DMS 273 (cell line): ENCODE measurements at regions not wholly inside any gene's neighbourhood (a gene's known extent, or its start where the extent isn't known, plus 50 kb on each side); places are given as distances from the start of the nearest gene placed in this dataset.
"Not testable (repeated sequence)": the region's sequence is repeated elsewhere in the genome, so short reads cannot be mapped to it uniquely, and the experiment has no call there.

Experiments
- DNase-seq: peaks from one replicate; lab custom pipeline; 2025; ENCODE audit not compliant: unreplicated experiment; lab: John Stamatoyannopoulos, UW

DNA sequence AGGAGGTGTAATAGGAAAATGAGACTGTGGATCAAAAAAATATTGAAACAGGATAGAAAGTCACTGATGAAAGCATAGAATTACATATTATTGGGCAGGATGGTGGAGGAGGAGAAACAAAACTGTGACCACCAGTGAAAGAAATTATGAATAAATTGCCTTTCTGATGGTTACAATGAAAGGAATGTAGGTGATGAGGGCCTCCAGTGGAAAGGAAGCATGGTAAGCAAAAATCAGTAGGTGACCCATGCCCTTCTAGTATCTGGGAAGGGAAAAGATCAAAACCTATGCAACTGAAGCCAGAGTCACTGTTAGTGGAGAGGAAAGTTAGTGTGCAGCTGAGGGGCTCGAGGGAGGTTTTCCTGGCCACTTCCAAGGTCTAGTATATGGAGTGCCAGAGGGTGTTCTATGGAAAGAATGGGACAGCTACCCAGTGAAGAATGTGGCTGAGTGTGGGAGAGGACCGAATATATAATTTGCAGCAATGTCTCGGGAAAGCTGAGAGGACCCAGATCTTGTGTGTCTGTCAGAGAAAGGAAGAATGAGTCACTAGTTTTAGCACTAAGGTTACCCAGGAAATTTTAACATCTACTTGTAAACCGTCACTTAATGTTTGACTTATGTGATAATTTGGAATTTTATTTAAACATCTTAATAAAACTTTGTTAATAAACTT, 146.2 kb downstream of the NFKBIZ start:
- no peak for DNase-seq

DNA sequence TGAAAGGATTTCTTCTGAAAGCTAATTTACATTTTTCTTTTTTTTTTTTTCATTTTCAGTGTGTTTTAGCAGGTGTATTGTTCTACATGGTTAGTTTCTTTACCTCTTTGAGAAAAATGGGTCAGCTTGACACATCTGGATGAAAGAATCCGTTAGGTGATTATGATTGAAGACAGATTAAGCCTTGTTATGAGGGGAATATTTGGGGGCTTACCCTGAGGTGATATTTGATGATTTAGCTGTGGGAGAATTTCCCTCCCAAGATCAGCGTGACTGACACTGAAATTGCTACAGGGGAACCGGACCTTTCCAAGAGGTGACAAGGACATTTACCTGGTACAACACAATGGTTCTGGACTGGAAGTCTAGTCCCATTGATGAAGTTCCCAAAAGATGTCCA, 147.5 kb downstream of the NFKBIZ start:
- no peak for DNase-seq

DNA sequence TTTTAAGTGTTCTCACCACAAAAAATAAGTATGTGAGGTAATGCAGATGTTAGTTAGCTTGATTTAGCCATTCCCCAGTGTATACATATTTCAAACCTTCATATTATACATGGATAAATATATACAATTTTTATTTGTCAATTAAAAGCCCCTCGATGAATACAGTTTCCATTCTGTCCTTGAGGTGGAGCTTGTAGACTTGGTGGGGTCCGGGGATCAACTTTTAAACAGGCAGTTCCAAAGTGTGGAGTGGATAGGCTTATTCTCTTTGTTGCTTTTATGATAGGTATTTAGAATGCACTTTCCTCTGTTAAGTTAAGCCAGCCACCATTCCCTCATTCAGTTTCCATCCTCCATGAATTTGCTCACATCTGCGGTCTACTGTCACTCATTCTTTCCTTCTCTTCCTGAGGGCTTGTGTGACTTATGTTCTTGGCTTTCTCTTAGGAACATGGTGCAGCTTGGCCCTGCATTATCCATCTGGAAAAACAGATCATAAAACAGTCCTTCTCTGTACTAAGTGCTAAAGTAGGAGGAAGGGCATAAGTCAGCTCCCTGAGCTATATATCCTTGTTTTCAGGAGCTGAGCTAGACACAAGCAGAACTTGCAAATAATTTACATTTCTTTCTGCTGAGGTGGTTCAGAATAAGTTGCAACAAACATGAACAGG, 149.1 kb downstream of the NFKBIZ start:
- DNase-seq, result peak; percentile 38

DNA sequence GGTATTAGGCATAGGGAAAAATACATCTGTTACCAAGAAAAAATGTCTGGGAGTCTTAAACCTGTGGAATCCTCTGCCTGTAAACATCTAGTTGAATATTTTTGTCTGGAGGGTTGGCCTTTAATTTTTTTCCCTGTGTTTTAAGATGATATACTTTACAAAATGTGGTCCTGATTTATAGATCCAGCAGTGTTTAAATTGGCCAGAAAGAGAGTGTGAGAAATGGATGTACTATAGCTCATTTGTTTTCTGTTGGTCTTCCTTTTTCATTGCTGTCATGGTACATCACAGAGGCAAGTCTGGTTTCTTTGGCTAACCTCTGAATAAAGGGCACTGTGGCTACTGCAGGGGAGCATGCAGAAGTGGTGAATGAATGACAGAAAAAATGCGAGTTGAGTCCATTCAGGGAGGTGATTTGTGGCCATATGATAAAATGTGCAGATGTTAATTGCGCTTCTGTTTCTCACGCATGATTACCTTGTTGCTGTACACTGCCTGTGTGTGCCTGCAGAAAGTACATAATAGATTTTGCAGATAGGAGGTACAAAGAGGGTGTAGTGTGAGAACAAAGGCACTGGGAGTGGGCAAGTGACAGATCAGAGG, 150.0 kb downstream of the NFKBIZ start:
- DNase-seq, result no peak

DNA sequence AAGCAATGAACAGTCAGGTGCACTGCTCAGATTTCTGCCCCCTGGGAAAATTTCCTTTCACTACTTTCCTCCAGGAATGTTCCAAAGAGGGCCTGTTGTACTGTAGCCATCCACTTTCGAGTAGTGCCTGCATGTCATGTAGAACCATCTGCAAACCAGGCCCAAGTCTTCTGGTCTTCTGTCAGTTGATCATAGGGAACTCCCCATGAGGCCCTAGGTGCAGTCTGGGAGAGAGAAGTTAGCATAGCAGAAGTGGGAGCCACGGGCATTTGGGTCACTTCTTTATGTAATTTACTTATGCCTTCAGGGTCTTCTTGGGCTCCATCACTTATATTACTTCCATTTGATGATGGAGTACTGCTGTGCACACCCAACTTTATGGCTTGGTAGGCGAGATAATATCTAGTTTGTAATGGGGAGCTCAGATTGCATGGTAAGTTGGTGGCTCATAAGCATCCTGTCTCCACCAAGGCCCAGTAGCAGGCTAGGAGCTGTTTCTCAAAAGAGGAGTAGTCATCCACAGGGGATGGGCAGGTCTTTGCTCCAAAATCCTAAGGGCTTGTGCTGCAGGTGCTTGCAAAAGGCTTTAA, 151.4 kb downstream of the NFKBIZ start:
- no peak for DNase-seq

DNA sequence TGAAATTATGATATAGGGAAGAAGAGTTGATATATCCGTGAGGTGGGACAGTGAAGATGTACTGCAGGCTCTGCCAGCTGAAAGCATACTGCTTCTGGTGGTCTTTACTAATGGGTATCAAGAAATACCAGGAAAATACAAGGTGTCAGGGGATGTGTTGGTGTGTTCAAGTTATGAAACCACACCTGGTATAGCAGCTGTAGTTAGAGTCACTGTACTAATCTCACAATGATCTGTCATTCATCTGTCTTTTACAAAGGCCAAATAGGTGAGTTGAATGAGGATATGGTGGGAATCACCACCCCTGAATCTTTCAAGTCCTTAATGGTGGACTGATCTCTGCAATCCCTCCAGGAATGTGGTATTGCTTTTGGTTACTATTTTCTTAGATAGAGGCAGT, 152.7 kb downstream of the NFKBIZ start:
- no peak for DNase-seq

DNA sequence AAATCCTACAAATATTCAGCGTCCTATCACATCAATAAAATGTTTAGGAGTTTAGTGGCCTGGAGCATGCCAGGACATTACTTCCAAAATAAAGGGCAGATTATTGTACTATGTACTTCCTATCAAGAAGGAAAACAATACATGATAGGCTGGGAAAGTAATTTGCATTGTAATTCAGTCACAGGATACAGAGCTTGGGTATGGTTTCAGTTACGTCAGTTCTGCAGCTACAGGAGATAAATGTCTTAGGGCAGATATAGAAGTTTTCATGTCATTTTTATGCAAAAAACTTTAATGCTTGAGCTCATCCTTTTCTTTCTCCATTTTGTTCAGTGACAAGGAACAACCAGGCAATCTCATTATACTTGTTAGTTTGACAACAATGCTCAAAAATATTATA, 155.2 kb downstream of the NFKBIZ start:
- DNase-seq, result no peak

DNA sequence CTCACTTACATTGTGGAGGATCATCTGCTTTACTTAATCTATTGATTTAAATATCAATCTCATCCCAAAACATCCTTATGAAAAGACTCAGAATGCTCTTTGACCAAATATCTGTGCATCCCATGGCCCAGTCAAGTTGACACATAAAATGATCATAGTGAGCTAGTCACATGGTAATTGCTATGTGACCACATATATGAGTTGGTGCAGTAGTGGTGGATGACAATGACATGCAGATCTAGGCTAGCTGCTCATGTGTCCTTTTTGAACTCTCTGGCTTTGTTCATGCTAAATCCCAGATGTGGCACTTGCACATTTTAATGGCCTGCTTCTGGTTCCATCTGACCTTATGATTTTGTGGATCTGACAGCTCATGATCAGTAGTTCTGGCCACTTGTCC, 156.2 kb downstream of the NFKBIZ start:
- DNase-seq, result no peak

DNA sequence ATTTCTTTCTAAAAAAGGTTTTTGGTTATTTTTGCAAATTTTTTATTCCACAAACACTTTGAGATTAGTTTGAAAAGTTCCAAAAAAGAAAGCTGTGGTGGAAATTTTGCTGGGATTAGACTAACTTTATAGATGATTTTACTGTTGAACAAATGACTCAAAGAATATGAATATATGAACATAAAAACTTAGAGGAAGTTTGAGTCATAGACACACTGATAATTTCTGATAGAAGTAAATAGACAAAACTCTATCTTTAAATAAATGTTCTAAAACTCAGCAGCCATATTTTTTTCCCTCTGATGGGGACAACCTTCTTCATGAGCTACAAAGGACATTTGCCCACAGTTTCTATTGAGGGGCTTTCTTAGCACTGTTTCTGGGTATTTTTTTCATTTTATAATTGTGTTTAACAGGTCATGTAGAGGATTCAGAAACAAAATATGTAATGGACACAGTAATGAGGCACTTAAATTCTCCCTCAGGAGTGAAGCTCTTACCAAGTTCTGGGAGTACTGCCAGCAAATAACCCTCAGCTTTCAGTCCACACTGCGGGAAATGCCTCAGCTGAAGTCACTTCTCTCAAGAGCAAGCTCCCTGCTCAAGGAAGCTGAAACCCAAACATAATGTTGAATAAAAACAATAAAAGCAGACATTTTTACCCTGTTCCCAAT, 157.6 kb downstream of the NFKBIZ start:
- DNase-seq, result peak; percentile 50

DNA sequence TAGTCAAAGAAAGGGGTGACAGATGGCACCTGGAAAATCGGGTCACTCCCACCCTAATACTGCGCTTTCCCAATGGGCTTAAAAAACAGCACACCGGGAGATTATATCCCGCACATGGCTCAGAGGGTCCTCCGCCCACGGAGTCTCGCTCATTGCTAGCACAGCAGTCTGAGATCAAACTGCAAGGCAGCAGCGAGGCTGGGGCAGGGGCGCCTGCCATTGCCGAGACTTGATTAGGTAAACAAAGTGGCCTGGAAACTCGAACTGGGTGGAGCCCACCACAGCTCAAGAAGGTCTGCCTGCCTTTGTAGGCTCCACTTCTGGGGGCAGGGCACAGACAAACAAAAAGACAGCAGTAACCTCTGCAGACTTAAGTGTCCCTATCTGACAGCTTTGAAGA, 159.1 kb downstream of the NFKBIZ start:
- not testable (repeated sequence) for DNase-seq

DNA sequence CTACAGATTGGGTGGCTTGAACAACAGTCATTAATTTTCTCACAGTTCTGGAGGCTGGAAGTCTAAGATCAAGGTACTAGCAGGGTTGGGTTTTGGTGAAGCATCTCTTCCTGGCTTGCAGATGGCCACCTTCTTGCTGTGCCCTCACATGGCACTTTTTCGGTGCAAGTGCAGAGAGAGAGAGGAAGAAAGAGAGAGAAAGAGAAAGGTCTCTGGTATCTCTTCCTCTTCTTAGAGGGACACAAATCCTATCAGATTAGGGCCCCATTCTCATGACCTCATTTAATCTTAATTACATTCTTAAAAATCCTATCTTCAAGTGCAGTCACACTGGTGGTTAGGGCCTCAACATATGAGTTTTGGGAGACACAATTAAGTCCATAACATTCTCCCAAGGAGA, 167.1 kb downstream of the NFKBIZ start:
- no peak for DNase-seq

DNA sequence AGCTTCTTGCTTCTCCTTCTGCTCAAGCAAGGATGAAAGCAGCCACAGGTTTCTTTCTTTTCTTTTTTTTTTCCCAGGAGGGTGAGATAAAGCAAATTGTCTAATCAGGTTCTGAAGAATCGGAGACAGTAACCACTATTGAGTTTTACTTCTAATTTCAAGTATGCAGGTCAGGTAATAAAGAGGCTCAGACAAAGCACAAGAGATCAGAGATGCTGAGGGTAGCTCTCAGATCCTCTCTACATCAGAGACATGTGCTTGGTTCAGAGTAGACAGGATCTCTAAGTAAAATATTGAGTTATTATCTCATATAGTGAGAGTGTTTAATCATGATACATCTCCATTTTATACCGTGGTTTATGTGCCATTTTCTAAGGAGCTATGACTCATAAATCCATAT, 168.5 kb downstream of the NFKBIZ start:
- DNase-seq, result no peak

DNA sequence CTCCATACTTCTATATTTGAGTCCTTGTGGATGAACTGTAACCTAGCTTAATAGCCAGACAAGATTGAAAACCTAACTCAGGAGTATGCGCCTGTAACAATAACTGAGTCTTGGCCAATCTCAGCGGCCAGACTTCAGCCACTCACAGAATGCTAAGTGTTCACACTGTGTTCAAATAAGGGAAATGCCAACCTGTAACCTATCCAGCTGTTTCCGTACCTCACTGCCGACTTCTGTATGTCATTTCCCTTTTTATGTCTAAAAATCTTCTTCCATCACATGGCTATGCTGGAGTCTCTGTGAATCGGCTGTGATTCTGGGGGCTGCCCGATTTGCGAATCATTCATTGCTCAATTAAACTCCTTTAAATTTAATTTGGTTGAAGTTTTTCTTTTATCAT, 169.2 kb downstream of the NFKBIZ start:
- no peak for DNase-seq

DNA sequence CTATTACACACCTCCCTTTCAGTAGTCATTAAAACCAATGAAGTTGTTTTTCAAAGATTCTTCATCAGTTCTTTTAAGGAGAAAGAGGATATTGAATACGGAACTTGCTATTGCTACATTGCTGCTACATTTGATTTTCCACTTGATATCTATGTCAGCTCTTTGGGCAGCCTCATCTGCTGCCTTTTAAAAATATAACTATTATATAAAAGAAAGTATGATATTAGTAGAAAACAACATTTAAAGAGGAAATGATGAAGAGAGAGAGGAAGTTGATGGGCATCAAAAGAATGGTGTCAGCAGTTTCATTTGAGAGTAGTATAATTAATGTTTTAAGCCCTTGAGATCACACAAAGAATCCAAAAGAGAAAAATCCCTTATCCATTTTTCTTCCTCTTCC, 171.4 kb downstream of the NFKBIZ start:
- DNase-seq, result no peak

DNA sequence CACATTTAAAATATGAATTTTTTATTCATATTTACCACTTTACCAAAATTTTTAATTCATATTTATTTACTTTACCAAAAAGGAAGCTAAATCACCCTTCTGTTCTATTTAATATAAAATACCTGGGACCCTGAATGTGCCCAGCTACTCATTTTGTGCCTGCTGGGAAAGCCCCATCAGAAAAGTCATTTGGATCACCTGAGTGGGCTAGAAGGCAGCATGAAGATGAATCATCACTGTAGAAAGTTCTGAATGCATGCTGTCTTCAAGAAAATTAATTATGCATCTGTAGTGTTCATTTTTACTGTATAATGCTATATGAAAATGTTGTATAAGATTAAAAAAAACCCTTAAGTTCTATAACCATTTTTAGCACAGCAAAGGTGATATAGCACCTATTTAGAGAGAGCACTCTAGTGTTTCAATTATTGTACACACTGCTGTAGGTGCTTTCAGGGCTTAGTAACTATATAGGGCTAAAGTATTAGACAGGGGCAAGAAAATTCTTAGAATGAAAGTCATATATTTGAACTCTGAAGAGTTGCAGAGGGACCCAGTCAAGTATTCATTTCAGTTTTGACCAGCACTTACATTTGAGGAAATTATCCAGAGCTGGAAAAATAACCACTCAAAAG, 175.1 kb downstream of the NFKBIZ start:
- DNase-seq, result no peak

DNA sequence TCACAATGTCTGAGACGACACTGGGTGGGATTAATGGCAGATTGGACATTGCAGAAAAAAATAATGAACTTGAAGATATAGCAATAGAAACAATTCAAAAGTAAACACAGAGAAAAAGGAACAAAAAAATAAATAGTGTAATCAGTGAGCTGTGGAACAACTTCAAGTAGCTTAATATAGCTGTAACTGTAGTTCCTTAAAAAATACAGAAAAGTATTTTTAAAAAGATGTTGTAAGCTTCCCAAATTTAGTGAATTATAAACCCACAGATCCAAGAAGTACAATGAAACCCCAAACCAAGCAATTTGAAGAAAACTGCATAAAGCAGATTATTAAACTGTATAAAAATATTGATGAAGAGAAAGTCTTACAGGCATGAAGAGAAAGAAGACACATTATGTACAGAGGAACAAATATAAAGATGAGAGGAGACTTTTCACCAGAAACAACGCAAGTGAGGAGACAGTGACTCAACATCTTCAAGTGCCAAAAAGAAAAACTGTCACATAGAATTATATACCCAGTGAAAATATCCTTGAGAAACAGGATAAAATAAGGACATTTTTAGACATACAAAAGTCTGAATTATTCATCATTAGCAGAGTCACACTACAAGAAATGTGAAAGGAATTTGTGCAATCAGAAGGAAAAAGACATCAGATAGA, 176.4 kb downstream of the NFKBIZ start:
- DNase-seq, result no peak

DNA sequence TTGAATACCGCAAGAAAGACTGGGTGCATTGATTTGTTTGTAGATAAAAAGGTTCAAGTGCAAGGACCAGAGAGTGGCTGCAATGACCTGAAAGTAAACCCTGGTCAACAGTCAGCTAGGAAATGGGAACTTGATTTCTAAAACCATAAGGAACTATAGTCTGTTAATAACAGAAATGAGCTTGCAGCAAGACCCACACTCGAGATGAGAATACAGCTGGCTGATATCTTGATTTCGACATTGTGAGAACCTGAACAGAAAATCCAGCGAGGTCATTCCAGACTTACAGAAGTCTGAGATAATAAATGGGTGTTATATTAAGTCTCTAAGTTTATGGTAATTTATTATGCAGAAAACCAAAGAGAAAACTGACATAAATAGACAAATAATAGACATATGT, 177.3 kb downstream of the NFKBIZ start:
- no peak for DNase-seq

DNA sequence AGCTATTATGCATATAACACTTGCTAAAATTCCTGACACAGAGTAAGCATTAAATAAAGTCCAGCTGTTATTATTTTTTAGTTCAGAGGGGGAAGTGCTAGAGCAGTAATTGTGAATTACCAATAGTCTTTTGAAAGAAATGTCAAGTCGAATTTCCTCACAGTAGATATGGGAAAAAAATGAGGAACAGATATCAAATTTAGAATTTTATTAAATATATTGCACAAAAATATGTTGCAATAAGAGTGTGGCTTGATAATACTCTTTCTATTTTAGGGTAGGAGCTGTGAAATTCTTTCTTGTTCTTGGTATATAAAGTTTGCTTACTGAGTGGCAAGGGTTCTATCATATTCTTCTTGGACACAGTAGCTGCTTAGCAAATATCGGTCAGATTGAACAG, 181.3 kb downstream of the NFKBIZ start:
- DNase-seq, result no peak

DNA sequence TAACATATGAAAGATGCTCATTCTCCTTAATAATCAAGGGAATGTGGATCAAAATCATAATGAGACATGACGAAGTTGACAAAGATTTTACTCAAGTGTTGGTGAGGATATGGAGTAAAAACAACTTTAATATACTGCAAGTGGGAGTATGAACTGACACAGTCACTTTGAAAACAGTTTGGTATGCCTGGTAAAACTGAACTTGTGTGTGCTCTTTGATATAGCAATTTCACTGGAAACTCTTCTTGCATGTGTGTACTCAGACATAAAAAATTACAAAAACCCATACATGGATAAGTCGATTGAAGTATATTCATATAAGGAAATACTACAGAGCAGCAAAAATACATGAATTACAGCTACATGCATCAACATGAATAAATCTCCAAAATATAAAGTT, 182.5 kb downstream of the NFKBIZ start:
- no peak for DNase-seq

DNA sequence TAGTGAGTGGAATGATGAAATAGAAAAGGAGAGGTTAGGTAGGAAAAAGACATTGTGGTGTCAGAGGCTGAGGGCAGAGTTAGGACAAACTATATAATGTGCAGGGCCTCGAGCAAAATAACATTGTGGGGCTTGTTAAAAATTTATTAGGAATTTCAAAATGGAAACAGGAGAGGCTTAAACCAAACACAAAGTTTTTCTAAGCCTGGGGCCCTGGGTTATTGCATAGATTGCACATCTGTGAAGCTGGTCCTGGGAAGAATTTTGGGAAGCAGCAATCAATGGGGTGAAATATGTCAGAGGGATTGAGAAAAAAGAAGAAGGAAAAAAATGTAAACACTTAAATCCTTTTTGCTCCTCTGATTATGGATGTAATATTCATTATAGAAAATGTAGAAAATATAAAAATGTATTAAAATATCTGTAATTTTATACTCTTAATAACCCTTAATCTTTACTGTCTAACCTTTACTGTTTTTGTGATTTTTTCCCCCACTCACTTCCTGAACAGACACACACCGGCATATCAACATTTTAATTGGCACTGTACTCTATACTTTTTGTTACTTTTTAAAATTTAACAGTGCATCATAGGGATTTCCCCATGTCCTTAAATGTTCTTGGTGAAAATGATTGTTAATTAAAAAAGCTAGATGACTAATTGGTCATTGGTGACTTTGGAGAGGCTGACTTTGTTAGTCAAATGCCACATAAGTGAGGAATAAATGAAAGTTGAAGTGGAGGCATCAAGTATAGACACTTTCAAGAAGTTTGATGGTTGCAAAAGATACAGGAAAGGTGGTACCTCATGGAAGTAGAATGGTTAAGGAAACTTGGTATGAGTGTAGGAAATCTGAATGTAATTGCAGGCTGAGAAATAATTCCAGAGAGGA, 183.4 kb downstream of the NFKBIZ start:
- no peak for DNase-seq
